ENCODE measurements at regions not wholly inside any gene's neighbourhood (a gene's known extent, or its start where the extent isn't known, plus 50 kb on each side); places are given as distances from the start of the nearest gene placed in this dataset.

GRCh38 chr15:68001811-68002210, 52.3 kb upstream of the PIAS1 start:
- TF ChIP-seq, protein P1, sequence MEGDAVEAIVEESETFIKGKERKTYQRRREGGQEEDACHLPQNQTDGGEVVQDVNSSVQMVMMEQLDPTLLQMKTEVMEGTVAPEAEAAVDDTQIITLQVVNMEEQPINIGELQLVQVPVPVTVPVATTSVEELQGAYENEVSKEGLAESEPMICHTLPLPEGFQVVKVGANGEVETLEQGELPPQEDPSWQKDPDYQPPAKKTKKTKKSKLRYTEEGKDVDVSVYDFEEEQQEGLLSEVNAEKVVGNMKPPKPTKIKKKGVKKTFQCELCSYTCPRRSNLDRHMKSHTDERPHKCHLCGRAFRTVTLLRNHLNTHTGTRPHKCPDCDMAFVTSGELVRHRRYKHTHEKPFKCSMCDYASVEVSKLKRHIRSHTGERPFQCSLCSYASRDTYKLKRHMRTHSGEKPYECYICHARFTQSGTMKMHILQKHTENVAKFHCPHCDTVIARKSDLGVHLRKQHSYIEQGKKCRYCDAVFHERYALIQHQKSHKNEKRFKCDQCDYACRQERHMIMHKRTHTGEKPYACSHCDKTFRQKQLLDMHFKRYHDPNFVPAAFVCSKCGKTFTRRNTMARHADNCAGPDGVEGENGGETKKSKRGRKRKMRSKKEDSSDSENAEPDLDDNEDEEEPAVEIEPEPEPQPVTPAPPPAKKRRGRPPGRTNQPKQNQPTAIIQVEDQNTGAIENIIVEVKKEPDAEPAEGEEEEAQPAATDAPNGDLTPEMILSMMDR (IDR thresholded peaks at IDR 0.05; ENCODE audit: borderline replicate concordance, insufficient read depth, low read depth, low read length): no peak
- no peak overlapping the region for H3K4me3 ChIP-seq (ENCODE audit: low read depth, low read length)

GRCh38 chr15:68003297-68003696, 50.8 kb upstream of the PIAS1 start:
- H3K4me3 ChIP-seq (ENCODE audit: low read depth, low read length): no peak overlapping the region
- TF ChIP-seq, protein P1 (IDR thresholded peaks at IDR 0.05; ENCODE audit: borderline replicate concordance, insufficient read depth, low read depth, low read length): no peak

All from GM12875 (cell line).